Esophagus muscularis mucosa (tissue), 4 donors: ENCODE measurements at regions not wholly inside any gene's neighbourhood (a gene's known extent, or its start where the extent isn't known, plus 50 kb on each side); places are given as distances from the start of the nearest gene placed in this dataset.

Experiments used
- EP300 ChIP-seq: sonication (generic); formaldehyde crosslinking; IDR thresholded peaks from one replicate; pipeline ENCODE4 v1.6.1; 2017; ENCODE audit warnings: antibody characterized with exemption
- POLR2AphosphoS5 ChIP-seq, 2 donors: sonication (generic); formaldehyde crosslinking; IDR thresholded peaks; one replicate each; pipeline ENCODE4 v1.6.1; 2017; ENCODE audit warnings: antibody characterized with exemption in 2 of 2
- TF ChIP-seq, protein P1 (sequence below), 3 experiments: fragments of 200-600 bp in 2 of 3; fragments of 450-650 bp in 1 of 3; sonication (generic) in 2 of 3; IDR thresholded peaks; one replicate each; pipeline ENCODE4 v1.5.1; 2017 to 2019; ENCODE audit warnings: antibody characterized with exemption in 3 of 3, mild to moderate bottlenecking in 2 of 3, moderate library complexity in 1 of 3

DNA sequence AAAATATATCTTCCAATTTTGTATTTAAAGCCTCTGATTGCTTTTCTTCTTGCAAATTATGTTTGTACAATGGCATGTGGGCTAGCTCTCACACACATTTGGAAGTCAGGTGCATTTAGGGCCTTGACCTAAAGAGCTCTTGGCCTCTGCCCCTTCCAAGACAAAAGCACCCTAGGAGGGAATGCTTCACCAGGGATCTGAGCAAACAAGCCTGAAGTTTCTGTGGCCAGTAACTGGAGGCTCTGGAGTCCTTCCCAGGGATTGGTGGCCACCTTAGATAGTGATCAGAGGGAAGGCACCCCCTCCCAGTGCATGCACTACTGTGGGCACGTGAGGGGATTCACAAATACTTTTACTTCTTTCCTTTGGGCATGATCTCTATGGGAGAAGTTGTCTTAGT, 60.3 kb upstream of the DIPK2B start:
- TF ChIP-seq, protein P1, sequence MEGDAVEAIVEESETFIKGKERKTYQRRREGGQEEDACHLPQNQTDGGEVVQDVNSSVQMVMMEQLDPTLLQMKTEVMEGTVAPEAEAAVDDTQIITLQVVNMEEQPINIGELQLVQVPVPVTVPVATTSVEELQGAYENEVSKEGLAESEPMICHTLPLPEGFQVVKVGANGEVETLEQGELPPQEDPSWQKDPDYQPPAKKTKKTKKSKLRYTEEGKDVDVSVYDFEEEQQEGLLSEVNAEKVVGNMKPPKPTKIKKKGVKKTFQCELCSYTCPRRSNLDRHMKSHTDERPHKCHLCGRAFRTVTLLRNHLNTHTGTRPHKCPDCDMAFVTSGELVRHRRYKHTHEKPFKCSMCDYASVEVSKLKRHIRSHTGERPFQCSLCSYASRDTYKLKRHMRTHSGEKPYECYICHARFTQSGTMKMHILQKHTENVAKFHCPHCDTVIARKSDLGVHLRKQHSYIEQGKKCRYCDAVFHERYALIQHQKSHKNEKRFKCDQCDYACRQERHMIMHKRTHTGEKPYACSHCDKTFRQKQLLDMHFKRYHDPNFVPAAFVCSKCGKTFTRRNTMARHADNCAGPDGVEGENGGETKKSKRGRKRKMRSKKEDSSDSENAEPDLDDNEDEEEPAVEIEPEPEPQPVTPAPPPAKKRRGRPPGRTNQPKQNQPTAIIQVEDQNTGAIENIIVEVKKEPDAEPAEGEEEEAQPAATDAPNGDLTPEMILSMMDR (IDR thresholded peaks at IDR 0.05): no peak
- TF ChIP-seq EP300 (no peak), POLR2AphosphoS5 (IDR thresholded peaks at IDR 0.05) (no peak)
